ENCODE measurements at regions not wholly inside any gene's neighbourhood (a gene's known extent, or its start where the extent isn't known, plus 50 kb on each side); places are given as distances from the start of the nearest gene placed in this dataset.
"Not testable (repeated sequence)": the region's sequence is repeated elsewhere in the genome, so short reads cannot be mapped to it uniquely, and the experiment has no call there.

DNA sequence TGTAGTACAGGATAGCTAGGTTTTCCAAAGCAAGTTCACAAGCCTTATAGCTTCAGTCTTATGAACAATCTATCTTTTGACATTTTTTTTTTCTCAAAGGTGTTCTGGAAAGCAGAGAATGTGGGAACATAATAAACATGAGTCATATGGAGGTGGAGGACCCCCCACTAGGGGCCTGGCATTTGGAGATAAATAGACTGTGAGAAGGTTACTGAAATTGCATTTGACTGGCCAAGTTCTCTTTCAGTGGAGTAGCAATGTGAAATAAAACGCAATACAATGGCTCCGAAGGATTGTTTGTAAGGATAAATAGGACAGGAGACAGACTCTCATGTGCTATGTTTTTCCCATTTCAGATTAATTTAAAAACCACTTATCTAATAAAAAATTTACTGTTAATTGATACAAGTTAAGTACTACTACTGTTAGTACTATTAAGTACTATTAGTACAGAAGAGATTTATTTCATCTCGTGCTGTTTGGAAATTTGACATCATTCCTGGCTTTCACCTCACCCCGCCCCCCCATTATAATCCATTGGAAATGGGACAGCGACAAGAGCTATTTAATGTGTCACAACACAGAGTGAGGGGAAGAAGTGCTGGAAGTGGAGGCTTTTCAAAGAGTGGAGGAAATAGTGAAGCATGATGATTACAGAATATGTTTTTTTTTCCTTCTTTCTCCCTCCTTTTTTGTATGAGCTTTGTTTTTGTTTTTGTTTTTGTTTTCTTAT, 122.6 kb upstream of the ID4 start:
- DNase-seq: no peak

DNA sequence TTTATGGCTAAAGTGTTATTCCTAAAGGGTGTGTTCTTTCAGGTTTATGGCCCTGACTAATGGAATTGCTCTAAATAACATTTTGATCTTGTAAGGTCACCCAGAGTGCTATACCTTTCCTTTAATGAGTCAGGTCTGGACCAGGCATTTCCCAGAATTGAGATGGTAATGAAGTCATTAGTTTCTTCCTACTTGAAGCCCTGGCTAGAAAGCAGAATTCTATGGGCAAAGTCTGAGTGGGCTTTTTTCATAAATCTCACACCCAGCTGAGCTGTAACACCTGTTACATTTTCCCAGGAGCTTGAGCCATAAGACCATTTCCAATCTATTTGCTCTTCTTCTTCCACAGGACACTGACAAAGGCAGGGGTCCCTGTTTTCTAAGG, 122.0 kb upstream of the ID4 start:
- DNase-seq: no peak

DNA sequence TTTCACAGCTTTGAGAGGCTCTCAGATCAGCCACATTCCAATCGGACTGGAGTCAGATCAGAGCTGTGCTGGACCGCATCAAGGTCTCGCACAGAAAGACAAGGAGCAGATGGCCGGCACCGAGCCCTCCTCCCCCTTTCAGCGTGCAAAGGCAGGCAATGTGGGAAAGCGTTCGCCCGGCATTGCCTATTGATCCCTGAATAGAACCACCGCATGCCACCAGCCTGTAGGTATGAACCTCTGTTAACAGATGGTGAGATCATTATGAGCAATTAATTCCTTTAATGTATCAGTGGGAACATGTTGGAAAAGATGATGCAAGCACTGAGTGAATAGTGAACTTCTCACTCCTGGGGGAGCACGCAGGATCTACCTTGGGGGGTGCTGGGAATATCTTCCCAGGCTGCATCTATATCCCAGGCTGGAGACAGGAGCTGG, 117.5 kb upstream of the ID4 start:
- no peak for DNase-seq

DNA sequence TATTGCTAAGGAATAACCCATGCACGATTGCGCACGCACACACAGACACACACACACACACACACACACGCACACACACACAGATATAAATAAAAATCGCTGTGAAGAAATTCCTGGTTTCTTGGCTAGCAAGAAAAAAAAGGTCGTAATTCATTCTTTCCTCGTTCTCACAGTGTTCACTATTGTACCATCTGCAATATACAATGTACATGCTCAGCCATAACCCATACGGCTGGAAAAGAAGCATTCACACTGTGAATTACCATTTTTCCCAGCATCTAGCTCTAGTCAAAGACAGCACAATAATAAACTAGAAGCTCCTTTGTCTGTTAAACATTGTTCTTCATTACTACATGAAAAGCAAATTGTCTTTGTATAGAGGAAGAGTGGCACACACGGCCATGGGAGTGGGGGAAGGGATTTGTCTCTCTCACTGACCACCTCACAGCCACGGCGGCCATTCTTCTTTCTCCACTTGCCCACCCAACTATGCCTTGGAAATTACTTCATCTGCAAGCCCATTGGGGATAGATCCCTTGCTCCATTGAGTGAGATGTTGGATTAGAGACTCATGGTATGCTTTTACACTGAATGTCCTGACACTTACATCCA, 115.3 kb upstream of the ID4 start:
- DNase-seq: no peak

DNA sequence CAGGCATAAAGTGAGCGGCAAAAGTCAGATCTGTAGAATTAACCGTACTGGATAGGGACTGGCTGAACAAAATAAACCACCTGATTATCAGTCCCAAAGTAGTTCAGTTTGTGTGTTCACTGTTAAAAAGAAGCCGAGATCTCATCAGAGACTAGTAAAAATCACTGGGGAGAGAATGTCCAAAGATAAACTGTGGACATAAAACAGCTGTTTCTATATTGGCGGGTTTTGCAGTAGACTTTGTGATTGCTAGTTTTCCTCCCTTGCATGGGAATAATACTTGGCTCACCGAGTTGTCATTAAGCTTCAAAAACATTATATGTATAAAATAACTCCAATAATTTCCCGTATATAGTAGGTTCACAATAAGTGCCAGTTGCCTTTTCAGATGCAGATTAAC, 114.2 kb upstream of the ID4 start:
- no peak for DNase-seq

DNA sequence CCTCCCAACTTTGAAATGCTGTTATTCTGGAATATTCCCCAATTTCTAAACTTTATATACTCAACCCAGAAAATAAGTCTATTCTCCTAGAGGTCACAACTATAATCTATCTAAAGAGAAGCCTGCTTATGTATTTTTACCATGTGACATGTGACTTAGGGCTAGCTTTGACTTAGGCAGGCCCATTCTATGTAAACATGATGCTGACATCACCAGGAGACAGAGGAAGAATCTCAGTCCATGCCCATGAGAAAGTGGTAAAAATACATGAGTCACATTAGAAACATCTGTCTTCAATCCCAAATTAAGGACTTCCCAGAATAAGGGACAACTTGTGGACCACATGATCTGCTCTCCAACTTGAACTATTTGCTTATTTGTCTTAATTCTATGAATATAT, 113.6 kb upstream of the ID4 start:
- no peak for DNase-seq

DNA sequence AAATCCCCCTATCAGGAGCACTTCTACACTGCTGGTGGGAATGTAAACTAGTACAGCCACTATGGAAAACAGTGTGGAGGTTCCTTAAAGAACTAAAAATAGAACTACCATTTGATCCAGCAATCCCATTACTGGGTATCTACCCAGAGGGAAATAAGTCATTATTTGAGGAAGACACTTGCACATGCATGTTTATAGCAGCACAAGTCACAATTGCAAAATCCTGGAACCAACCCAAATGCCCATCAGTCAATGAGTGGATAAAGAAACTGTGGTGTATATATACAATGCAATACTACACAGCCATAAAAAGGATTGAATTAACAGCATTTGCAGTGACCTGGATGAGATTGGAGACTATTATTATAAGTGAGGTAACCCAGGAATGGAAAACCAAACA, 111.7 kb upstream of the ID4 start:
- not testable (repeated sequence) for DNase-seq

DNA sequence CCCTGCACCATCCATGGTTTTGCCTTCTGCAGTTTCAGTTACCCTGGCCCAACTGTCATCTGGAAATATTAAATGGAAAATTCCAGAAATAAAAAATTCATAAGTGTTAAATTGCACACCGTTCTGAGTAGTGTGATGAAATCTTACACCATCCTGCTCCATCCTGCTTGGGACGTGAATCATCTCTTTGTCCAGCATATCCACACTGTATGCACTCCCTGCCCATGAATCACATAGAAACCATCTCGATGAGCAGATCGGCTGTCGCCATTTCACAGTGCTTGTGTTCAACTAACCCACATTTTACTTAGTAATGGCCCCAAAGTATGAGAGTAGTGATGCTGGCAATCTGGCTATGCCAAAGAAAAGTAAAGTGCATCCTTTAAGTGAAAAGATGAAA, 105.9 kb upstream of the ID4 start:
- no peak for DNase-seq

DNA sequence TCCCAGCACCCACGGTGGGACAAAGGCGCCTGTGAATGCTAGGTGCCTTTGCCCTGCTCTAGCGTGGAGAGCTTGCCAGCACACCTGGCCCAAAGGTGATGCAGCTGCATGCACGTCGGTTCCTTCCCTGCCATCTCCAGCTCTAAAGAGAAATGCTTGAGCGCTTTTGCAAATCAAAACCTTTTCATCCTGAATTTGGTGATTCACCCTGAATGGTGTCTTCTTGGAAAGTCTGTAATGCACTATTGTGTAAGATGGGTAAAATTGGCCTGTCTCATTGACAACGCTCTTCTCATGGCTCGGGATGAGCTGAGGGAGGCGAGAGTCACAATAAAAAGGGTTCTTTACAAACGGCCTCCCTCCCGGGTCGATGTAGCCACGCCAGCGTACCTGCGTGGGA, 103.1 kb upstream of the ID4 start:
- no peak for DNase-seq

DNA sequence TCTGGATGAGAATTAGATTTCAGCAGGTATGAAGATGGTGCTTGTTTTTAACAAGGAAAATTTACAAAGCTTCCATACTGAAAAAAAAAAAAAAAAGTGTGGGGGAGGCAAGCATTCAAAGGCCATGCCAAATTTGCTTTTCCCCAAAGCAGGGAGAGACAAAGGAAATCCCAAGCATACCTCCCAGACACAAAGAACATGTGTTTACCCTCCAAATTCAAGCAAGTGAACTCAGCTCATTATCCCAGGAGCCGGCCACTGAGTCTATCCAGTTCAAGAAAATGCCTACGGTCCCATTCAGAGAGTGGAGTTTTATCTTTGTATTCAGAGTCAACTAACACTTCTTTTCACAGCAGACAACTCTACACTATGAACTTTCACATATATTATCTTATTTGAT, 102.7 kb upstream of the ID4 start:
- no peak for DNase-seq

DNA sequence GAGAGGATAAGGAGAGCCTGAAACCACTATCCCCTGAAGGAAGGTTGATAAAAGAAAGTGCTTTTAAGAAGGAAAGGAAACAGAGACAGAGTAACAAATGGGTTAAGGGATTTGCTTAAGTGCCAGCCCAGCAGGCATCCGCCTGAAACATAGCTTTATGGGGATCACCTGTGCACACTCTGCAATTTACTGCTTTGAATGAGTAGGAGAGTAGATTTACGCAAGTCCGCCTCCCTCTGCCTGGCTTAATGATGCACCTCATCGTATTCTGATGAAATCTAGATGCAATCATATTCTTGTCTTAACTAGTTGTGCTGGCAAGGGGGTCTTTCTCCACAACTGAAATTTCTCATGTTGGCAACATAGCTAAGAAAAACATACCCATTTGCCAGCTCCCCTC, 101.1 kb upstream of the ID4 start:
- DNase-seq: peak; percentile 14

DNA sequence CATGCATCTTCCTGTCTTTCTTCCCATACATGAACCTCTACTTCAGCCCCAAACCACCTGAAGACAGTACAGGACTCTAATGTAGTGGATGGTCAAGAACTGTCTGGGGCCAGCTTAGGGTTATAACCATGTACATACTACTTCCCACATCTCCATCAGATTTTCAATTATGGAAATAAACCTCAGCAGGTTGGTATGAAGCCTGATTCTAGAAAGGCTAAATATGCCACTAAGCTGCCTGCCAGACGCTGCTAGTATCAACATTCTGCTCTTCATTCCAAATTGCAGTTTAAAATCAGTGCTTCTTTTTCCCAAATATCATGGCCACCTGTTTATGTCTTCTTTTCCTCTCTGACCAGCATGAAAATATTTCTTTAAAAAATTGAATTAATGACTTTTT, 99.2 kb upstream of the ID4 start:
- DNase-seq: no peak

DNA sequence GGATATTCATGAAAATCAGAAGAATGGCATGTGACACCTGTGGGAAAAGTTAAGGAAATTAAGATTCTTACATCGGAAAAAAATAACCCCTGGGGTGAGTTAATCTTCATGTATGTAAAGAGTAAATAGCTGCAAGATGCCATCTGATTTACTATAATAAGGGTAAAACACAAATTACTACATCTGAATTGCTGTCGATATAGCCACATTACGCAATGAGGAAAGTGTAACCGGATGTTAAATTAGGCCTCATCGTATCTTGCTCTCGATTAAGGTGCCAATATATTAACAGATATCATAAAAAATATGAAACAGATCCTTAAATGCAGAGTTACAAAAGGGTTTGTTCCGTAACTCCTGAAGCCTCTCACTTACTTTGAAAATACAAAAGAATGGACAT, 87.4 kb upstream of the ID4 start:
- no peak for DNase-seq

DNA sequence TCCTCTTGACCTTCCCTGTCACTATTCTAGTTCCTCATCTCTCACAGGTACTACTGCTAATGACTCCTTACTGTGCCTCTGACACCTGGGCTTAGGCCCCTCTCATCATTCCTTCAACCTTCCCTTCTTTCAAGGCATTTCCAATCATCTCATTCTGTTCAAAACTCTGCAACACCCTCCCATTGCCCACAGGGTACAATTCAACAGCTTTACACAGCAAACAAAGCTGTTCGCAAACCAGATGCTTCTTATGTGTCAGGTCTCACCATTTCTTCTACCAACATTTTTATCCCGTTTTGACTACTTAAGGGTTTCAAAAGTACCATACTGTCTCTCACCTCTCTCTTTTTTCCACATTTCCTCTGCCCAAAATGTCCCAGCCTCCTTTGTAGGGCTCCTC, 84.4 kb upstream of the ID4 start:
- DNase-seq: no peak

DNA sequence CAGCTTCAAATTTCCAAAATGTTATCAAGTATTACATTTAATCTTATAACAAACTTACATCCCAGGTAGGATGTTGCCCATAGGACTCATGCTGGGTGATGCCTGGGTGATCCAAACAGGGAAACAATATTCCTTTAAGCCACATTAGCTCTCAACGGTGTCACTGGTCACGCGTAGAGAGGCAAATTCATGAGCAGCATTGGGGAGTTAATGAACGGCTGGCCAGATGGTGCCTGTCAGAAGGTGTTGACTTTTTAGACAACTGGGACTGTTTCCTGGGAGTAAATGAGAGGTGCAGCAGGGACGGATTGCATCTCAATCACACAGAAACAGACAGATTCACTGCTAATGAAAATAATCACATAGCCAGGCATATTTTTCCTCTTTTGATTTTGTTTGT, 83.3 kb upstream of the ID4 start:
- DNase-seq: no peak

DNA sequence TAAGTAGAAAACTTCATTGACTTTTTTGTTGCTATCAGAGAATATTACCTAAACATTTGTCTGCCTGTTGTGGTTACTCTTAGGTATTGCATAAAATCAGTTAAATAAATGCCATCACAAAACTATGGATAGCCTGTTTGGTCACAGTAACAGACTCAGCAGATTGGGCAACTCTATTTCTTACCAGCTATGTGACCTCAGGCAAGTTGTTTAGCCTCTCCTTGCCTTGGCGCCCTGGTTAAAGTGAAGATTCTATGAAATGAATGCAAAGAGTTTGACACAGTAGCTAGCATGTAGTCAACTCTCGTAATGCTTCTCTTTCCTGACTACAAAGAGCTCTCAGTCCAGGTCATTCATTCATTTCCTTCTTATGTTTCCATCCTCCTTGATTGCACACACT, 82.5 kb upstream of the ID4 start:
- DNase-seq: no peak

DNA sequence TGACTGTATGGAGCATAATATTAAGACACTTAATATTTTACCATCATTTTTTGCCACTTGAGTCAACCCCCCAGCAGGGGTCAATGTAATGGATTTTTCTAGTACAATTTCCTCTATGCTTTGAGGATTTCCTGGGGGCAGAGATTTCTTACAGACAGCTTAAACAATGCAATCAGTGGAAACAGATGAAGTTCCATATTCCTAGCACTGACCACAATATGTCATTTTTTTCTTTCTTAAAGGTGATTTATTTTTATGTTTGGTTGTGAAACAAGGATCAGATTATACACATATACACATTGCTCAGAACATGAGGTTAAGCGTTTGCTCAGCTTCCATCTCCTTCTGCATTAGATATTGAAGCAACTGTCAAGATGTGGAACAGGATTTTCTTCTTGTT, 82.0 kb upstream of the ID4 start:
- no peak for DNase-seq

DNA sequence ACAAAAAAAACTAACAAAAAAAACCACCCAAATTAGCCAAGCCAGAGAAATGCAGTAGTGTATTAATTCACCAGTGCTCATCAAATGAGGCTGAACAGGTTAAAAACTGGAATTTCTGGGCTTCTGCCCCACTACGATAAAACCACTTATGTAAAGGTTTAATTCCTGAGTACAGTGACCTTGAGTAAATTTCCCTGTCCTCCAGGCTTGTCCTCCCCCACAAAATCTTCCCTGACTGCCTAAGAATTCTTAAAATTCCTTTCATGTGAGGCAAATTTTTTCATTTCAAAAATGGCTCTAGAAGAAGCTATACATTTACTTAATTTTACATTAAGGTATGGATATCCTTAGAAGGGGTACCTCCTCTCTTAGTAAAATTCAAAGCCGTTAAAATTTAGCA, 80.1 kb upstream of the ID4 start:
- no peak for DNase-seq

DNA sequence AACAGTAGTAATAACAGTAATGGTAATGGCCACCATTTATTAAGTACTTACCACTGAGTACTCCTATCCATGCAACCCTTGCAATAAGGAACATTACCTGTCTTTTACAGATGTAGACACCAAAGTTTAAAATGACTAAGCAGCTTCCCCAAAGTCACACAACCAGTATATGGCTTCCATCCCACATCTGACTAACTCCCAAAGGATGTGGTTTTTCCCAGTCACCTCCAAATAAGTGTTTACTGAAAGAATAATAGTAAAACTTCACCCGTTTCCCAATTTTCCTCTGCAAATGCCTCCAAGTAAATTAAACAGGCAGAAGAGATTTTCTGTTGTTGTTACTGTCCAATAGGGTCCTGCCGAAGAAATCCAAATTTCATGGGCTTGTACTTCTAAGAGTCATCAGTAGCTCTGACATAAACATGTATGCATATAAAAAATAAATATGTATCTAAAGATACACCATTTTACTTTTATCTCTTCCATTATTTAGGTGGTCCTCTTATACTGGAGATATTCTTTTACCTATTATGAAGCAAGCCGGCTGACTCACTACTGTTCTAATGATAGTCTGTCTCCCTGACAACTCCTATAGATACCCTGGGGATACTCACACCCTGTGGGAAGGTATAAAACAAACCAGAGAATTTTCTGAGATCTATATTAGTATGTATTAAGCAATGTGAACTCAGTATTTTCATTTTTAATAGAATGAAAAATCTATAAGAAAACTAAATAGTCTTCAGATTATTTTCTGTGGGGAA, 77.9 kb upstream of the ID4 start:
- no peak for DNase-seq

DNA sequence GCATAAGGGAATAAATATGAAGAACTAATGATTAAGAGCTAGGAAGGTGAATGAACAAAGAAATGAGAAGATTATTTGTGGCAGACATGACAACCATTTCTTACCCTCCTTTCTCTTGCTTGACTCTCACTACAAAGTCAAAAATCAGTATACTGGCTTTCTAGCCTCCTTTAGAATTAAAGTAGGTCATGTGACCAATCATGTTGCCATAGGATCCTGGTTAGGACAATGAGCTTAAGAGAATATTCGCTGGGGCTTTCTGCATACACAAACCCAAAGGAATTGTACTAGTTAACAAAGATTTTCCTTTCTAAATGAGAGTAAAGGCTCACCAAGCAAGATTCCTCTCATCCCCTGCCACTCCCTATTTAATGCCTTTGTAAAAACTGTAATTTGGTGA, 76.0 kb upstream of the ID4 start:
- no peak for DNase-seq

DNA sequence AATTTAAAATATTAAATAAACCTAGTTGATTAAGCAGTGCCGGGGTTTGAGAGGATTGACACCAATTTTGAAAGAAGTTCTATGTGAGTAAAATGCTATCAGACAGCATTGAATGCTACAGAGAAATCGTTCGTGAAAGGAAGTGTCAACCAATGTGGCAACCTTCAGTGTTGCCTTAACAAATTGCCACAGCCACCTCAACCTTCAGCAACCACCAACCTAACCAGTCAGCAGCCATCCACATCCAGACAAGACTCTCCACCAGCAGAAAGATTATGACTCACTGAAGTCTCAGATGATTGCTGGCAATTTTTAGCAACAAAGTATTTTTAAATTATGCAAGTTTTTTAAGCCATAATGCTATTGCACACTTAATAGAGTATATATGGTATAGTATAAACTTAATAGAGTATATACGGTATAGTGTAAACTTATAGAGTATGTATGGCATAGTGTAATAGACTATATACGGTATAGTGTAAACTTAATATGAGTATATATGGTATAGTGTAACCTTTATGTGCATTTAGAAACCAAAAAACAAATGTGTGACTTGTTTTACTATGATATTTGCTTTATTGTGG, 65.3 kb upstream of the ID4 start:
- DNase-seq: no peak

DNA sequence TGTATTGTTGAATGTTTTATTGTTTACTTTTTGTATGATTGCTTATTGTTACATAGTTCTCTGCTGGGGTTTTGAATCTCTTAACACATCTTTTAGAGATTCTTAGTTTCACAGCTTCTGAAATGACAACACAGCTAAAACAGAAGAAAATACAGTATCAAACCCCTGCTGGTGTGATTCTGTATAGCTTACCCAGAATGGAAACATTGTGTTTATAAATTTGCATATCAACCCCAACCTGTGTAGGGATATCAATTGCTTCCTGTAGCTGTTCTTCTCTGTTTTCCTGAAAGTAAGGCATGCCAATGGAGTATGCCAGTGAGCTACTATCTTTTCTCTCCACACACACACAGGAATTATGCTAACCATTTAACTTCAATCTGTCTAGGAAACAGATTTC, 64.3 kb upstream of the ID4 start:
- no peak for DNase-seq

DNA sequence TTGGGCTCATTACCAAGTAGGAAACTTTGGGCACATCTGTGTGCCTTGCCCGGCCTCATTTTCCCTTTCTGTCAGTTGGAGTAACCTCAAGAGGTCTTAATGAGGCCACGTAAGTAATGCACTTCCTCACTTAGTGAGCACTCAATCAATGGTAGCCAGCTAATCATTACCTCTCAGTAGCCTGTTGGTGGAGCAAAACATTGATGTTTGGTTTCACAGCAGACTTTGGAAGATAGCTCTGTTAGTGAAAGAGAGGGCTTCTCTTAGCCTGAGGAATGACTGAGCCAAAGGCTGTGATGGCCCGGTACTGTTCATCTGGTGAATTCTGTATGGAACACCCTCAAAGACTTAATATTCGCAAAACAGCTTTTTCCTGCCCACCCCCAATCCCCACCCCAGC, 55.9 kb upstream of the ID4 start:
- DNase-seq: no peak

DNA sequence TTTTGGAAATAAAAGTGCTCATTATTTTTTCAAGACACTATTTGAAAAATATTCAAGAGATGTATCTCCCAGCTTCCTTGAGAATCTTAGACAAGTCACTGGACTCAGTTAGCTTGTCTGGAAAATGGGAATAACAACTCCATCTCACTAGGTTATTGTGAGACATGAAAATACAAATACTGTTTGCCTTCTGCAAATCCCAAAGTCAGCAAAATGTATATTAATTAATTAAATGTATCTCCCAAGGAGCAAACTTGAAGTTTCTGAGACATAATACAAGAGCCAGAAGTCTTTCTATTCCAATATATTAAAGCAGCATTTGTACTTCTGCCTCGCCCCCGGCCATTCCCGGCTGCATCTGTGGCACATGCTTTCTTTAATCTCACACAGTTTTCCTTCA, 54.6 kb upstream of the ID4 start:
- DNase-seq: no peak

Measured in DMS79 treated with DMSO at 0.1 percent for 48 hours (cell line).